Endothelial cell (in vitro differentiated cells): ENCODE measurements at regions not wholly inside any gene's neighbourhood (a gene's known extent, or its start where the extent isn't known, plus 50 kb on each side); places are given as distances from the start of the nearest gene placed in this dataset.
"Not testable (repeated sequence)": the region's sequence is repeated elsewhere in the genome, so short reads cannot be mapped to it uniquely, and the experiment has no call there.

Source experiments
- DNase-seq: peaks from one replicate; pipeline ENCODE4 v3.0.0; 2021; ENCODE audit warnings: low spot score
- H3K27ac Mint-ChIP-seq: one replicate; pipeline ENCODE4 v1.8.0; 2021; ENCODE audit warnings: mixed read lengths, inconsistent platforms; ENCODE audit not compliant: unreplicated experiment
- H3K27me3 Mint-ChIP-seq: one replicate; pipeline ENCODE4 v1.8.0; 2021; ENCODE audit warnings: mild to moderate bottlenecking, moderate library complexity, mixed read lengths, inconsistent platforms; ENCODE audit not compliant: unreplicated experiment
- H3K36me3 Mint-ChIP-seq: one replicate; pipeline ENCODE4 v1.8.0; 2021; ENCODE audit warnings: mild to moderate bottlenecking, low read depth, mixed read lengths, inconsistent platforms; ENCODE audit not compliant: unreplicated experiment
- H3K4me1 Mint-ChIP-seq: one replicate; pipeline ENCODE4 v1.8.0; 2021; ENCODE audit warnings: mild to moderate bottlenecking, mixed read lengths, inconsistent platforms; ENCODE audit not compliant: unreplicated experiment
- H3K4me3 Mint-ChIP-seq: one replicate; pipeline ENCODE4 v1.8.0; 2021; ENCODE audit warnings: mild to moderate bottlenecking, mixed read lengths, inconsistent platforms; ENCODE audit not compliant: unreplicated experiment
- H3K9me3 Mint-ChIP-seq: one replicate; pipeline ENCODE4 v1.8.0; 2021; ENCODE audit warnings: mixed read lengths, inconsistent platforms; ENCODE audit not compliant: unreplicated experiment
- TF ChIP-seq, protein P1 (sequence below): fragments of 200-600 bp; sonication (generic); IDR thresholded peaks from one replicate; pipeline ENCODE4 v1.5.0; 2021; ENCODE audit warnings: antibody characterized with exemption; ENCODE audit not compliant: unreplicated experiment

DNA sequence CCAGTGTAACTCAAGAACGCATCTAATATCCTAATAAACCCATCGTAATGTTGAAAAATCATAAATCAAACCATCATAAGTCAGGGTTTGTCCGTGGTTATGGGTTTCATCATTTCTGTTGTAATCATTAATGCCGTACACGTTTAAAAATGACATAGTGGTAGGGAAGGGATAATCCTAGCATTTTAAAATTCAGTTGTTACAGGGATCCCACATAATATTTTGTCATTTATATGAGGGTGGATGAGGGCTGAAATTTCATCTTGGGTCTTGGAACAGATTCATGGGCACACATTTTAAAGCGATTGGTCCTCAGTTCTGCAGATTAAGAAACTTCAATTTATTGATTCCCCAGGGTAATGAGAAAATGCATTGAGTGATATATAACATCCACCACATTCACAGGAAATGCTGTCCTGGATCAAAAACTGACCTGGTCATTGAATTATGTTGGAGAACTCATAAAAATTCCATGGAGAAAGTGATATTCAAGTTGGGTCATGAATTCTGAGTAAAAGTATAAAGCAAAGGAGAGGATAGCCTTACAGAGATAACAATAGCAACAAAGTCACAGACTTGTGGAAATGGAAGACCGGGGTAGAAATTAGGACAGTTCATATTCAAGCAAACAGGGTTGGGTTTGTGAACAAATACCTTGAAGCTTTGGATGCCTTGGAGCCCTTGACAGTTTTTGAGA is 1527.3 kb upstream of the TPTE start:
- peaks cover 81% of the 10 kb centered on the region for H3K9me3 Mint-ChIP-seq
- no peaks in the 10 kb centered on the region for H3K4me1 Mint-ChIP-seq
- peaks cover 41% of the 10 kb centered on the region for H3K27me3 Mint-ChIP-seq
- TF ChIP-seq, protein P1, sequence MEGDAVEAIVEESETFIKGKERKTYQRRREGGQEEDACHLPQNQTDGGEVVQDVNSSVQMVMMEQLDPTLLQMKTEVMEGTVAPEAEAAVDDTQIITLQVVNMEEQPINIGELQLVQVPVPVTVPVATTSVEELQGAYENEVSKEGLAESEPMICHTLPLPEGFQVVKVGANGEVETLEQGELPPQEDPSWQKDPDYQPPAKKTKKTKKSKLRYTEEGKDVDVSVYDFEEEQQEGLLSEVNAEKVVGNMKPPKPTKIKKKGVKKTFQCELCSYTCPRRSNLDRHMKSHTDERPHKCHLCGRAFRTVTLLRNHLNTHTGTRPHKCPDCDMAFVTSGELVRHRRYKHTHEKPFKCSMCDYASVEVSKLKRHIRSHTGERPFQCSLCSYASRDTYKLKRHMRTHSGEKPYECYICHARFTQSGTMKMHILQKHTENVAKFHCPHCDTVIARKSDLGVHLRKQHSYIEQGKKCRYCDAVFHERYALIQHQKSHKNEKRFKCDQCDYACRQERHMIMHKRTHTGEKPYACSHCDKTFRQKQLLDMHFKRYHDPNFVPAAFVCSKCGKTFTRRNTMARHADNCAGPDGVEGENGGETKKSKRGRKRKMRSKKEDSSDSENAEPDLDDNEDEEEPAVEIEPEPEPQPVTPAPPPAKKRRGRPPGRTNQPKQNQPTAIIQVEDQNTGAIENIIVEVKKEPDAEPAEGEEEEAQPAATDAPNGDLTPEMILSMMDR, result no peak
- no peak overlapping the region for H3K4me3 Mint-ChIP-seq
- no peak for DNase-seq
- H3K27ac Mint-ChIP-seq, result no peak overlapping the region
- H3K36me3 Mint-ChIP-seq, result peaks cover 42% of the 10 kb centered on the region

DNA sequence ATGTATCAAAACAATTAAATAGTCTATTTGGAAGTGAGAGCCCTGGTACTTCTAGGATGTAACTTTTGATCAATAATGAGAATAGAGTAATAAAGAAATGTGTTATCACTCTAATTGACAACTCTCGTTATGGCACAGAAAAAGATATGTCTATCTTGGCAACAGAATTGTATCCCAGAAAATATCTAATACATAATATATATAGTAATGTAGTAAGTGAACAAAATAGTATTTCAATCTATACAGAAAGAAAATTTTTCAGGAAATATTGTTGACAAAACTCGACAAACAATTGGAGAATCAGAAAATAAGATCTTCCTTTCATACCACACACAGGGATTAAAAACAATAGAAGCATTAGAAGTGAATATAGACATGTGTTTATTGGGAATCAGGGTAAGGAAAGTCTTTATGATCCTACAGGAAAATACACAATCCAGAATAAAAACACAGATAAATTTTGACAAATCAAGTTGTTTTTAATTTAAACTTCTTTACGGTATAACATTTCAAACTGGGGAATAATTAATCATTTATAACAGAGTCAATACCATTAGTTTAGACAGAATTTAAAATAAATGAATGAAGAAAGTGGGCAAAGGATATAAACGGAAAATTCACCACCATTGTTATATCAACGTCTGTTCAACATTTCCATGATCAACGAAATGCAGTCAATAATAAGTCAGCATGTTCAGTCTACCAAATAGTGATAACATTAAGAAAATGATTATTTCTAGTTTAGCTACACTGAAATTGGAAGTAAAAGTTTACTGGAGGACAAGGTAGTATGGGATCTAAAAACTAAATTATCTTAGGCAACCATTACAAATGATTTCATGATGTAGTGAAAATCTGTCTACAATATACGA is 1526.5 kb upstream of the TPTE start:
- peaks cover 78% of the 10 kb centered on the region for H3K9me3 Mint-ChIP-seq
- H3K27me3 Mint-ChIP-seq, result peaks cover 33% of the 10 kb centered on the region
- no peaks in the 10 kb centered on the region for H3K4me1 Mint-ChIP-seq
- DNase-seq, result no peak
- TF ChIP-seq, protein P1, result no peak
- H3K27ac Mint-ChIP-seq, result no peak overlapping the region
- H3K36me3 Mint-ChIP-seq, result peaks cover 36% of the 10 kb centered on the region
- no peak overlapping the region for H3K4me3 Mint-ChIP-seq

DNA sequence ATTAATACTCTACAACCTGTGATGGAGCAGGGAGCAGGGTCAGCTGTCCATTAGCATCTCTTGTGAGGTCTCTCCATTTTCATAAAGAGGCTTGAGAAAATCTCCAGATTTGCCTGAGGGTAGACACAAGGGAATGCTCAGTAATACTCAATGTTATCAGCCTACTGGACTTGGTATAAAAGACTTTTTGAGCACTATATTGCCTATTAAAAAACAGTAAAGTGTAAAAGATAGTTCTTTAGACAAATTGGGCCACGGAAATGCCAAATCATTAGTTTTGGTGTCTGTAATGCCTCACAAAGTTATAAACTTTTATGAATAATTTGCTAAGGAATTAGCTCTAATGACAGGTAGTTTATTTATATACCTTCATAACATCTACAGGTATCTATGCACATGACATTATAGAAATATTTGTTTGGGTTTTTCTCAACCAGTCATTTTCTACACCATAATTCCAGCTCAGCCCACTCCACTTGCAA is 1524.9 kb upstream of the TPTE start:
- not testable (repeated sequence) for DNase-seq, H3K4me3 Mint-ChIP-seq, H3K27ac Mint-ChIP-seq, H3K4me1 Mint-ChIP-seq
- Mint-ChIP-seq H3K9me3 (peaks cover 72% of the 10 kb centered on the region), H3K36me3 (peaks cover 22% of the 10 kb centered on the region), H3K27me3 (peaks cover 23% of the 10 kb centered on the region)

DNA sequence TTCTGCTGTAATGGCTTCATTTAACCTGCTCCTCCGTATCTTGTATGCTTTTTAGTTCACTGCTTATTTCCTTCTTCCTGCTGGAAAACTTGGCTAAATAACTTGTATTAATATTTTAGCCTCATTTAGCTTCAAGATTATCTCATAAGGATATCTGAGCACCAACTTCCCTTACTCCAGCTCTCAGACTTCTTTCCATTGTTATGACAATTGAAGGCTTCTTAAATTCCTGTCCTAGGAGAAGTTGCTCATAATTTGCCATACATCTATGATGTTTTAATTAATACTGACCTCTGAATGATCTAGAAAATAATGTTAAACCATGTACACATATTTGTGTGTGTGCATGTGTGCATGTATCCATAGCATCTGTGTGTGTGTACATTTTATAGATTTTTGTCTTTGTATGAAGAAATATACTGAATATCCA is 1524.4 kb upstream of the TPTE start:
- Mint-ChIP-seq H3K9me3 (peaks cover 67% of the 10 kb centered on the region), H3K36me3 (peaks cover 17% of the 10 kb centered on the region), H3K4me3 (no peak overlapping the region), H3K4me1 (no peaks in the 10 kb centered on the region), H3K27me3 (peaks cover 18% of the 10 kb centered on the region), H3K27ac (no peak overlapping the region)
- DNase-seq, result no peak
- TF ChIP-seq, protein P1, result no peak

DNA sequence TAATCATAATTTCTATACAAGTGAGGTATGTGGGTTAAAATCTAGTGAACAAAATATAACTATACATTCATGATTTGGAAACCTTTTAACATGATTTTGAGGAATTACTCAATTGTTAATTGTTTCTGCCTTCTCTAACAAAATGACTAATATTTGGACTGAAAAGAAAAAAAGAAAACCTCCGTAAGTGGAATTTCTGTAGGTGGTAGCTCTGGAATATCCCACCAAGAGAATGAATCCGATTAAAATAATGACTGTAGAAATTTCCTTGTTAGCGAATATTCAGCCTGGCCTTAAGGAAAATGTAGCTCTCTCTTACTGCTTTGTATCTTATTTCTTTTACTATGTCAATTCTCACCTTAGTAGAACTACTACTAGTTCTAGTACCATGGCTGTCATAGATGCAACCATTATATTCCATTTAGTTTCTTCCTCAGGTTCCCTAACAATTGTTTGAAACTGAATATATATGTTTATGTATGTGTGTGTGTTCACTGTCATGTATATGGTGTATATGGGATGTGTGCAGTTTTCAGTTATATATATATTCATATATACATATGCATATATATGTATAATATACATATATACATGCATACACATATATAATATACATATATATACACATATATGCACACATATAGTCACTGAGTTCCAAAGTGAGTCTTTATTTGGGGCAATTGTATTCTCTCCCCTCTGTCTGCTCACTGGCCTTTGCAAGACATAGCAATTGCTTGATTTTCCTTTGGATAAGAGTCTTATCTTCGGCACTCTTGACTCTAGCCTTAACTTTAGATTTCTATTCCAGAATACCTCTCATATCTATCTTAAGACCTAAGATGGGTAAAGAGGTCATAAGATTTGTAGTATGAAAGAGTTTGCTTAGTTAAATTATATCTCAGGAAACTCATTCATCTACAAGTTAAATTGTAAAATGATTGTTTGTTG is 1523.7 kb upstream of the TPTE start:
- not testable (repeated sequence) for H3K4me1 Mint-ChIP-seq, H3K4me3 Mint-ChIP-seq, H3K27ac Mint-ChIP-seq, DNase-seq
- H3K9me3 Mint-ChIP-seq, result peaks cover 65% of the 10 kb centered on the region
- peaks cover 11% of the 10 kb centered on the region for H3K27me3 Mint-ChIP-seq
- peaks cover 14% of the 10 kb centered on the region for H3K36me3 Mint-ChIP-seq

DNA sequence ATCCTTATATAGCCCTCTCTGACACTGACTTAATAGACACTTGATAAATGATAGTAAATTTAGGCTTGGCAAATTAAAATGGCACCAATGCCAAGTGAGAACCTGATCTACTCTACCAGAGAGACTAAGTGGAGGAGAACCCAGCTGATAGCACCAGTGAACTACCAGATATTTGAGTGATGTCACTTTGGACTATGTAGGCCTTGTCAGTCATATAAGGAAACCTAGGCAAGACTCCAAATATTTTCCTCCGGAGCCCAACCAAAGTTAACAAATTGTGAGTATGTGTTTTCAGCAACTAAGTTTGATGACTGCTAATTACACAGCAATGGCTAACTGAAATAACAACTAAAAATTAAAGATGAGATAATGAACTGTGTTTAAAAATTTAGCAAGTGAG is 1522.9 kb upstream of the TPTE start:
- not testable (repeated sequence) for H3K4me1 Mint-ChIP-seq, H3K27me3 Mint-ChIP-seq, H3K36me3 Mint-ChIP-seq, H3K4me3 Mint-ChIP-seq, H3K27ac Mint-ChIP-seq, DNase-seq
- H3K9me3 Mint-ChIP-seq, result peaks cover 63% of the 10 kb centered on the region
